NK-92 (cell line): ENCODE measurements at regions not wholly inside any gene's neighbourhood (a gene's known extent, or its start where the extent isn't known, plus 50 kb on each side); places are given as distances from the start of the nearest gene placed in this dataset.
"Not testable (repeated sequence)": the region's sequence is repeated elsewhere in the genome, so short reads cannot be mapped to it uniquely, and the experiment has no call there.

Source experiments
- DNase-seq: peaks from one replicate; lab custom pipeline; 2025; ENCODE audit not compliant: unreplicated experiment; lab: John Stamatoyannopoulos, UW

DNA sequence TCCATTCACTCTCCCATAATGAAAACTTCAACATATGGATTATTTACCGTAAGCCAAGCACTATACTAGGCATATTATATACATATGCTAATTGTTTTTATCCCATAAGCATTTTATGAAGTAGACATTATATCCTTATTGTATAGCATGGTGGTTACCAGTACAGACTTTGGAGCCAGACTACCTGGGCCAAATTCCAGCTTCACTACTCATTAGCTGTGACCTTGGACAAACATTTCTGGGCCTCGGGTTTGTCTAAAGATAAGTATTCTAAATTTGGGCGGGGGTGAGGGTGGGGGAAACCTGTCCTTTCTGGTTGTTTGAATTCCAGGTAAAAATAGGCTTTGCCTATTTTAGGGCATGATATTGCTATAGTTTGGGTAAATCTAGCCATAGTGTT is 66.5 kb upstream of the P2RY1 start:
- no peak for DNase-seq

DNA sequence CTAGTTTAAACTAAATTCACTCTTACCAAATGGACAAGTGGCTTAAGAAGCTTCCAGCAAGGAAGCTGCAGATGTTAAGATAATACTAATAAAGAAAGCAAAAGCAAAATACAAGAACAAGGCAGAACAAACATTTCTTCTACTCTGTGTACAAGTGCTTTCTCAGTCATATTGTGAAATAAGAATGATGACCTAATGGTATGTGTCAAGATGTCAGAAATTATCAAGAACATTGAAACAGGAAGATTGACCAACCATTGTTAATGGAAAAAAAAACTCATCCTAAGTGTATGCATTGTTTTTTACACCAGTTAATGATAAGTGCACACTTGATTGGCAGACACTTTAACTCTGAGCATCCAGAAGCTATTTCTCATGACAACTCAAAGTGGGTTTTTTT is 65.4 kb upstream of the P2RY1 start:
- no peak for DNase-seq

DNA sequence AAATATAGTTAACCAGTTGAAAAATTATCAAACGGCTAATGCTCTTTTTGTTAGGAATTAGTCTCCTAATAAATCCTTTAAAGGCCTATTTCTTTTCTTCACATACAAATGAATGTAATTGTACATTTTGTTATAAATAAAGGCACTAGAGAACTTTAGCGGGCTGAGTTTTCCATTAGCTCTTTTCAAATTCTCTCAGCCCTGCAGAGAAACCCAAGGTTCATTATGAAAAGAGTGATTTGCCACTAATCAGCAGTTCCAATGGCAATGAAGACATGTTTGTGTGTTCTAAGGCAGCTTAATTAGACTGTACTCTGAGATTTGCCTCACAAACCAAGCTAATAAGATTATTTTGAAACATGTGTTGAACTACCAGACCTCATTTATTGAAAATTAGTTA is 64.6 kb upstream of the P2RY1 start:
- no peak for DNase-seq

DNA sequence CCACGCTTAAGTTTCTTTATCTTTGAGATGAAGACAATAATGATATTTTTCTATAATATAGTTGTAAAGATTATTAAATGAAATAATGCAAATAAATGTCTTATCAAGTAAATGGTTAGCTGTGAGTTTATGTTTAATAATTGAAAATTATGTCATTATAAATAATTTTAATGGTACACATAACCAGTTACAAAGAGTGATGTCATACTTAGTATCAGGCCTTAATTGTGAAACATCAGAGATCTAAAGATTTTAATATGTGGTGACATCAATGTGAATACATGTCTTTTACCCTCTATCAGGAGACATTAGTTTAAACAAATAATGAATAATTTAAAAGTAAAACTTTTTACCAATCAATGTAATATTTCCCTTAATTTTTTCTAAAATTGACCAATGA is 63.8 kb upstream of the P2RY1 start:
- DNase-seq, result no peak

DNA sequence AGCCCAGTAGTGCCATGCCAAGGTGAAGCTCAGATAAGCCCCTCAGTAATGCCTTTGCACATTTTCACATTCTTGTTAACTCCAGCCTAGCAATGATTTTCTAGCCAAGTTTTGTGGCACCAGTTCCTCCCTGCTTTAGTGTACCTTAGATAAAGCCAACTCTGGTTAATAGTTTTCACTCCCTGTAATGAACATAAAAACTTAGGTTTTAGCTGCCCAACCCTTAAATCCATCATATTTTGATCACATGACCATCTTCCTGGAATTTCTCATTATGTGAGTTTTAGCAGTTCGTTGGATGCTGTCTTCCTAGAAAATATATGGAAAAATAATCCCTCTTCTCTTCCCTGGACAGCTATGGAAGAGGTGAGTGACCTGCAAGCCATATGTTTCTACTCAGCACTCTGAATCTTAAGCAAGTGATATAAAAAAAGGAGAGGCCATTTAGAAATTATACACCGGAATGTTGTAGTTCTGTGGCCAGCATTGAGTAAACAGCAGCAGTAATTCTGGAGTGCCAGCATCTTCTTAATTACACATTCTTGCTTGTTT is 62.2 kb upstream of the P2RY1 start:
- DNase-seq, result no peak

DNA sequence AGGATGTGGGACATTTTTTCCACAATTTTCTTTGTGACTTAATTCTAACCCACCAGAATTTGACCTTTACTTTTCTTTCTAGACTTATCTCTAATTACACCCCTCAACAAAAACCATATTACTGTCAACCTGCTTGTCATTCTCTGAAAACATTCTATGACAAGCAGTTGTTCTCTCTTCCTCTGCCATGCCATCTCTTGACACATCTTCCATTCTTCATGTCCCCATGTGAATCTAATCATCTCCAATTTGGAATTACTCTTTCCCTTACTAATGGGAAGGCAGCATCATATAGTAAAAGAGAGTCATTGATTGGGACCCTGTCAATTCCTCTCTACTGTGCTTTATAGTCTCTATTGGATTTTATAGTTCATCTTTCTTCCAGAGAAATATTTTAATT is 61.3 kb upstream of the P2RY1 start:
- no peak for DNase-seq

DNA sequence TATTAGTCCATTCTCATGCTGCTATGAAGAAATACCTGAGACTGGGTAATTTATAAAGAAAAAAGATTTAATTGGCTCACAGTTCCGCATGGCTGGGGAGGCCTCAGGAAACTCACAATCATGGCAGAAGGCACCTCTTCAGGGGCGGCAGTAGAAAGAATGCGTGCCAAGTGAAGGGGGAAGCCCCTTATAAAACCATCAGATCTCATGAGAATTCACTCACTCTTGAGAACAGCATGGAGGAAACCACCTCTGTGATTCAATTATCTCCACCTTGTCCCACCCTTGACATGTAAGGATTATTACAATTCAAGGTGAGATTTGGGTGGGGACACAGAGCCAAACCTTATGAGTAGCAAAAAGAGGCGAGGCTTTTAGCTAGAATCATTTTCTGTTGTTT is 60.7 kb upstream of the P2RY1 start:
- DNase-seq, result not testable (repeated sequence)

DNA sequence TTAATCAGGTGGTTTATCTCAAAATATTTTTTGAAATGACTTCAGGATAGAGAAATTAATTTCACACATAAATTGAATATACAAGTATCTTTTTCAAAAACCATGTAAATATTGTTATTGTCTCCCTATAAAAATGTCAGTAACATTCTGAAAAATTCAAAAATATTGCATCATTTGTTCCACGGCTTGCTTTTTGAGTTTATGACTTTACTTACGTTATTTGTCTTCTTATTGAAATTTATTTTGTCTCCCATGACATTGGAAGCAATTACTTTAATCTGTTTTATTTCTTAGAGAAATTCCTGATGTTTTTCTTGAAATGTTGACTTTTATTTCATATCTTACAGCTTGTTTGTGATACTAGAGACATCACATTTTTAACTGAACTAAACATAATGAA is 56.9 kb upstream of the P2RY1 start:
- DNase-seq, result no peak

DNA sequence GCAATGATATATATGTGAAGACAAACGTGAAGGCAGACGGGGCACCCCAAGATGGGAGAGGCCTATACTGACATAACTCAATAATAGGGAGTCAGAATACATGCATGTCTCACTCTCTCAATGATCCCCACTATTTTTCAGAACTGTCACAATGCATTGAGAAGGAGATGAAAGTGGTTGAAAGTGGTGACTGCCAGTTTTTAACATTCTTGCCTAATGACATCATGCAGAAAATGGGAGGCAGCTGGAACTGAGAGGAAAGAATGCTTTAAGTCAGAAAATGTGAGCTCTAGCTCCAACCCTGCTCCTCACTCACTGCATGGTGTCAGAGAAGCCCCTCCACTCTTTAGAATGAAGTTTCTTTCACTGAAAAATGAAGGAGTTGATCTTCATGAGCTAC is 55.3 kb upstream of the P2RY1 start:
- DNase-seq, result no peak

DNA sequence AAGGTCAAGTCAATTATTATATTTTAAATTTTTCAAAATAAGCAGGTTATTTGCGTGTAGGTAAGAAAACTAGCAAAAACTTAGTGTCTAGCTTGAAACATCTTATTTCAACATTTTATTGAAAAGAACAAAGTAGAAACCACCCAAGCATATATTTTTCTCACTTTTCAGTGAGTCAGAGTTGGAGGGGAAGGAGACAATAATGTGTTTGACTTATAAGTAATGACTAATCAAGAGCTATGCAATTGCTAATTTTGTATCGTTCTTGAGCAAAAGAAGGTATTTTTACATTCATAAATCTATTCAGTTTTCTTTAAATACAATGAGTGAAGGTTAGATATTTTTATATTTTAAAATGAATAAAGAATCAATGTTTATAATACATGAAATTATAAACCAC is 54.4 kb upstream of the P2RY1 start:
- no peak for DNase-seq

DNA sequence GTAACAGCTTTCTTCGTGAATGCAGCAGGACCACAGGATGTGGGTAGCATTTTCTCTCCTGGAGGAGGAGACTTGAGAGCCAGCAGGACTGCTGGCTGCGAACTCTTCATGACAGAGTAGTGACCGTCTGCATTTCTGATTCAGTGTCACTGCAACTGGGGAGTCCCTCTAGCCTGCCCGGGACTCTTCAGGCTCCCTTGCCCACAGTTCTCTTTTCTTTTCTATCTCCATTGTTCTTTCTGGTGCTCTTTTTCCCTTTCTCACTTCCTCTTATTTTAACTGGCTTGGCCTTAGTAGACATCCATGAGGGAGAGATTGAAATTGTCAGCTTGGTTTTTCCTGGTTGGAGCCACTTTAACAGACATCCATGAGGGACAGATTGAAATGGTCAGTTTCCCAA is 49.9 kb upstream of the P2RY1 start:
- DNase-seq, result no peak
